HCT116 (cell line): ENCODE measurements at regions not wholly inside any gene's neighbourhood (a gene's known extent, or its start where the extent isn't known, plus 50 kb on each side); places are given as distances from the start of the nearest gene placed in this dataset.

Source experiments
- ATAC-seq: fragments of 200-7000 bp; cut with Tn5 transposase; 2 replicates; pipeline ENCODE4 v1.9.1; 2020; ENCODE audit warnings: mild to moderate bottlenecking, moderate library complexity
- BruUV-seq: library from RNA; stranded (reverse); fragments of 400-500 nt; replicated peaks from 2 replicates; lab custom pipeline; 2021; lab: Mats Ljungman, UMichigan
- CTCF ChIA-PET: fragments of 300-600 bp; sonication (Branson Sonifier 250); formaldehyde crosslinking; loops from one replicate; lab custom pipeline; 2021; ENCODE audit warnings: antibody characterized with exemption; lab: Charles Lee
- POLR2A ChIA-PET: fragments of 300-600, 350-600 bp; sonication (Branson Sonifier 250); formaldehyde crosslinking; loops from one replicate; lab custom pipeline; 2021; ENCODE audit warnings: antibody characterized with exemption; lab: Charles Lee
- RAD21 ChIA-PET, 2 experiments: fragments of 300-600 bp; sonication (Branson Sonifier 250); formaldehyde crosslinking; loops; one replicate each; lab custom pipeline; 2023; ENCODE audit warnings: low total read pairs in 2 of 2; ENCODE audit not compliant: uncharacterized antibody in 2 of 2, unreplicated experiment in 2 of 2, low non-redundant PET in 1 of 2; lab: Charles Lee
- DNase-seq: peaks from one replicate; pipeline ENCODE4 v3.0.0-alpha.2; 2010; ENCODE audit warnings: low read depth, low spot score
- H2AFZ ChIP-seq: fragments of 200-600 bp; shearing (Covaris generic), sonication (generic); 2 replicates; pipeline ENCODE4 v1.6.1; 2017; ENCODE audit warnings: low read depth, mixed run types, mixed read lengths, antibody characterized with exemption, low read length; ENCODE audit not compliant: poor library complexity, severe bottlenecking
- H3K27ac ChIP-seq: 2 replicates; pipeline ENCODE4 v1.5.1; 2012; ENCODE audit warnings: low read depth, low read length
- H3K27me3 ChIP-seq: fragments of 200-600 bp; sonication (generic); 2 replicates; pipeline ENCODE4 v1.6.1; 2016; ENCODE audit warnings: mixed run types, low read length, mixed read lengths; ENCODE audit not compliant: insufficient read depth
- H3K36me3 ChIP-seq, 2 experiments: fragments of 200-500 bp in 1 of 2; fragments of 200-600 bp in 1 of 2; sonication (Bioruptor generic) in 1 of 2; sonication (generic) in 1 of 2; 2 replicates each; pipeline versions ENCODE4 v1.5.1 to v1.6.1; 2014 to 2016; ENCODE audit warnings: low read length in 2 of 2, inconsistent platforms in 1 of 2, mixed read lengths in 1 of 2, mixed run types in 1 of 2; ENCODE audit not compliant: insufficient read depth in 2 of 2, control insufficient read depth in 1 of 2
- H3K4me1 ChIP-seq, 2 experiments: fragments of 200-600 bp in 1 of 2; sonication (generic) in 1 of 2; 2 replicates each; pipeline versions ENCODE4 v1.5.1 to v1.6.1; 2012 to 2017; ENCODE audit warnings: low read length in 2 of 2, inconsistent platforms in 1 of 2, mild to moderate bottlenecking in 1 of 2, mixed read lengths in 1 of 2, mixed run types in 1 of 2, moderate library complexity in 1 of 2; ENCODE audit not compliant: insufficient read depth in 2 of 2, control insufficient read depth in 1 of 2
- H3K4me2 ChIP-seq: fragments of 200-600 bp; sonication (generic); 2 replicates; pipeline ENCODE4 v1.6.1; 2017; ENCODE audit warnings: mixed run types, low read length, mixed read lengths
- H3K4me3 ChIP-seq, 2 experiments: fragments of 200-600 bp in 1 of 2; sonication (generic) in 1 of 2; replicated peaks in 1 of 2; 2 replicates each; pipeline ENCODE4 v1.5.1; 2011 to 2016; ENCODE audit warnings: low read length in 2 of 2, control low read depth in 1 of 2, low read depth in 1 of 2, mild to moderate bottlenecking in 1 of 2, mixed read lengths in 1 of 2, mixed run types in 1 of 2
- H3K79me2 ChIP-seq: fragments of 200-600 bp; sonication (generic); 2 replicates; pipeline ENCODE4 v1.6.1; 2017; ENCODE audit warnings: mild to moderate bottlenecking, mixed run types, low read length, moderate library complexity, mixed read lengths; ENCODE audit not compliant: insufficient read depth
- H3K9ac ChIP-seq: fragments of 200-600 bp; sonication (generic); 2 replicates; pipeline ENCODE4 v1.6.1; 2016; ENCODE audit warnings: low read length, mixed read lengths
- H3K9me2 ChIP-seq: fragments of 200-600 bp; sonication (generic), shearing (Covaris generic); 2 replicates; pipeline ENCODE4 v1.6.1; 2017; ENCODE audit warnings: mixed run types, mild to moderate bottlenecking, moderate library complexity; ENCODE audit not compliant: insufficient read depth
- H3K9me3 ChIP-seq, 2 experiments: fragments of 200-500 bp in 1 of 2; fragments of 200-600 bp in 1 of 2; sonication (Bioruptor generic) in 1 of 2; sonication (generic) in 1 of 2; 2 replicates each; pipeline ENCODE4 v1.6.1; 2014 to 2017; ENCODE audit warnings: low read length in 2 of 2, mixed read lengths in 2 of 2, inconsistent platforms in 1 of 2, low read depth in 1 of 2, mild to moderate bottlenecking in 1 of 2, mixed run types in 1 of 2, moderate library complexity in 1 of 2; ENCODE audit not compliant: control insufficient read depth in 1 of 2, insufficient read depth in 1 of 2
- H4K20me1 ChIP-seq: fragments of 200-600 bp; sonication (generic), shearing (Covaris generic); 2 replicates; pipeline ENCODE4 v1.6.1; 2017; ENCODE audit warnings: mixed run types, mild to moderate bottlenecking, moderate library complexity; ENCODE audit not compliant: insufficient read depth
- CBX3 ChIP-seq: IDR thresholded peaks from 2 replicates; pipeline ENCODE4 v1.6.1; 2012; ENCODE audit warnings: low read depth
- CEBPB ChIP-seq: IDR thresholded peaks from 2 replicates; pipeline ENCODE4 v1.6.1; 2012; ENCODE audit warnings: low read depth
- EGR1 ChIP-seq: IDR thresholded peaks from 2 replicates; pipeline ENCODE4 v1.6.1; 2012; ENCODE audit warnings: low read depth
- ELF1 ChIP-seq: IDR thresholded peaks from 2 replicates; pipeline ENCODE4 v1.6.1; 2012; ENCODE audit warnings: low read depth, borderline replicate concordance
- EZH2 ChIP-seq: fragments of 200-600 bp; sonication (generic); IDR thresholded peaks from 2 replicates; pipeline ENCODE4 v1.6.1; 2017; ENCODE audit warnings: antibody characterized with exemption, mixed run types
- EZH2phosphoT487 ChIP-seq: fragments of 200-600 bp; IDR thresholded peaks from 2 replicates; pipeline ENCODE4 v1.6.1; 2018; ENCODE audit warnings: antibody characterized with exemption, borderline replicate concordance
- FOSL1 ChIP-seq: IDR thresholded peaks from 2 replicates; pipeline ENCODE4 v1.6.1; 2012; ENCODE audit warnings: low read depth
- JUND ChIP-seq: IDR thresholded peaks from 2 replicates; pipeline ENCODE4 v1.6.1; 2012
- MAX ChIP-seq: IDR thresholded peaks from 2 replicates; pipeline ENCODE4 v1.6.1; 2012
- POLR2A ChIP-seq: IDR thresholded peaks from 2 replicates; pipeline ENCODE4 v1.7.0; 2011; ENCODE audit warnings: borderline replicate concordance; ENCODE audit not compliant: insufficient read depth, insufficient read length; ENCODE audit errors: extremely low read depth
- POLR2AphosphoS5 ChIP-seq: IDR thresholded peaks from 2 replicates; pipeline ENCODE4 v1.6.1; 2011; ENCODE audit warnings: mild to moderate bottlenecking, low read depth, low read length, moderate library complexity
- RAD21 ChIP-seq: IDR thresholded peaks from 2 replicates; pipeline ENCODE4 v1.6.1; 2012; ENCODE audit warnings: low read depth, mild to moderate bottlenecking
- SIN3A ChIP-seq: IDR thresholded peaks from 2 replicates; pipeline ENCODE4 v1.6.1; 2012; ENCODE audit warnings: low read depth
- SP1 ChIP-seq: IDR thresholded peaks from 2 replicates; pipeline ENCODE4 v1.6.1; 2012; ENCODE audit warnings: low read depth
- SRF ChIP-seq: IDR thresholded peaks from 2 replicates; pipeline ENCODE4 v1.6.1; 2012; ENCODE audit warnings: low read depth
- YY1 ChIP-seq: IDR thresholded peaks from 2 replicates; pipeline ENCODE4 v1.6.1; 2011; ENCODE audit warnings: low read length, low read depth, moderate library complexity, mild to moderate bottlenecking; ENCODE audit not compliant: insufficient replicate concordance; ENCODE audit errors: extremely low read depth
- ZFX ChIP-seq: fragments of 450-650 bp; IDR thresholded peaks from 2 replicates; pipeline ENCODE4 v1.6.1; 2017
- intact Hi-C: fragments of 100-400 bp; cut with micrococcal nuclease; formaldehyde crosslinking; loops from 2 replicates; pipeline ENCODE4 v1.10.0; 2022
- TF ChIP-seq, protein P1 (sequence below): IDR thresholded peaks from 2 replicates; pipeline ENCODE4 v1.6.1; 2012; ENCODE audit warnings: low read depth
- TF ChIP-seq, protein P2 (sequence below), 3 experiments: fragments of 200-600 bp in 1 of 3; sonication (generic) in 1 of 3; IDR thresholded peaks in 2 of 3; conservative IDR thresholded peaks in 1 of 3; 2 replicates each; pipeline ENCODE4 v1.5.1; 2012 to 2017; ENCODE audit warnings: low read depth in 2 of 3, low read length in 2 of 3, antibody characterized with exemption in 1 of 3, borderline replicate concordance in 1 of 3, control low read depth in 1 of 3, mild to moderate bottlenecking in 1 of 3, mixed read lengths in 1 of 3, mixed run types in 1 of 3, moderate library complexity in 1 of 3; ENCODE audit not compliant: insufficient read depth in 1 of 3
- TF ChIP-seq, protein P3 (sequence below): IDR thresholded peaks from 2 replicates; pipeline ENCODE4 v1.6.1; 2012

- Histone ChIP-seq H3K79me2 (no peaks in the 10 kb centered on the region), H3K9ac (no peak overlapping the region), H3K4me1 (no peaks in the 10 kb centered on the region), H3K9me3 (peaks cover 3 to 5% of the 10 kb centered on the region in 2 experiments; a peak in 2 of 4 replicates), H3K27me3 (no peaks in the 10 kb centered on the region), H3K27ac (no peak overlapping the region), H3K9me2 (no peaks in the 10 kb centered on the region), H3K36me3 (no peaks in the 10 kb centered on the region), H3K4me3 (no peak overlapping the region), H3K4me2 (no peak overlapping the region), H4K20me1 (no peaks in the 10 kb centered on the region), H2AFZ (no peak overlapping the region)
- intact Hi-C loops, result no loop called here
- BruUV-seq, result no TSS peak
- ATAC-seq, result no peak
- TF ChIP-seq ELF1 (no peak), FOSL1 (no peak), CBX3 (no peak), RAD21 (no peak), SRF (no peak), JUND (no peak), YY1 (no peak), EGR1 (no peak), MAX (no peak), ZFX (no peak), SIN3A (no peak), POLR2A (no peak), SP1 (no peak), POLR2AphosphoS5 (no peak), CEBPB (no peak), EZH2 (no peak), EZH2phosphoT487 (no peak)
- TF ChIP-seq, protein P1, sequence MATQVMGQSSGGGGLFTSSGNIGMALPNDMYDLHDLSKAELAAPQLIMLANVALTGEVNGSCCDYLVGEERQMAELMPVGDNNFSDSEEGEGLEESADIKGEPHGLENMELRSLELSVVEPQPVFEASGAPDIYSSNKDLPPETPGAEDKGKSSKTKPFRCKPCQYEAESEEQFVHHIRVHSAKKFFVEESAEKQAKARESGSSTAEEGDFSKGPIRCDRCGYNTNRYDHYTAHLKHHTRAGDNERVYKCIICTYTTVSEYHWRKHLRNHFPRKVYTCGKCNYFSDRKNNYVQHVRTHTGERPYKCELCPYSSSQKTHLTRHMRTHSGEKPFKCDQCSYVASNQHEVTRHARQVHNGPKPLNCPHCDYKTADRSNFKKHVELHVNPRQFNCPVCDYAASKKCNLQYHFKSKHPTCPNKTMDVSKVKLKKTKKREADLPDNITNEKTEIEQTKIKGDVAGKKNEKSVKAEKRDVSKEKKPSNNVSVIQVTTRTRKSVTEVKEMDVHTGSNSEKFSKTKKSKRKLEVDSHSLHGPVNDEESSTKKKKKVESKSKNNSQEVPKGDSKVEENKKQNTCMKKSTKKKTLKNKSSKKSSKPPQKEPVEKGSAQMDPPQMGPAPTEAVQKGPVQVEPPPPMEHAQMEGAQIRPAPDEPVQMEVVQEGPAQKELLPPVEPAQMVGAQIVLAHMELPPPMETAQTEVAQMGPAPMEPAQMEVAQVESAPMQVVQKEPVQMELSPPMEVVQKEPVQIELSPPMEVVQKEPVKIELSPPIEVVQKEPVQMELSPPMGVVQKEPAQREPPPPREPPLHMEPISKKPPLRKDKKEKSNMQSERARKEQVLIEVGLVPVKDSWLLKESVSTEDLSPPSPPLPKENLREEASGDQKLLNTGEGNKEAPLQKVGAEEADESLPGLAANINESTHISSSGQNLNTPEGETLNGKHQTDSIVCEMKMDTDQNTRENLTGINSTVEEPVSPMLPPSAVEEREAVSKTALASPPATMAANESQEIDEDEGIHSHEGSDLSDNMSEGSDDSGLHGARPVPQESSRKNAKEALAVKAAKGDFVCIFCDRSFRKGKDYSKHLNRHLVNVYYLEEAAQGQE, result no peak
- TF ChIP-seq, protein P2, sequence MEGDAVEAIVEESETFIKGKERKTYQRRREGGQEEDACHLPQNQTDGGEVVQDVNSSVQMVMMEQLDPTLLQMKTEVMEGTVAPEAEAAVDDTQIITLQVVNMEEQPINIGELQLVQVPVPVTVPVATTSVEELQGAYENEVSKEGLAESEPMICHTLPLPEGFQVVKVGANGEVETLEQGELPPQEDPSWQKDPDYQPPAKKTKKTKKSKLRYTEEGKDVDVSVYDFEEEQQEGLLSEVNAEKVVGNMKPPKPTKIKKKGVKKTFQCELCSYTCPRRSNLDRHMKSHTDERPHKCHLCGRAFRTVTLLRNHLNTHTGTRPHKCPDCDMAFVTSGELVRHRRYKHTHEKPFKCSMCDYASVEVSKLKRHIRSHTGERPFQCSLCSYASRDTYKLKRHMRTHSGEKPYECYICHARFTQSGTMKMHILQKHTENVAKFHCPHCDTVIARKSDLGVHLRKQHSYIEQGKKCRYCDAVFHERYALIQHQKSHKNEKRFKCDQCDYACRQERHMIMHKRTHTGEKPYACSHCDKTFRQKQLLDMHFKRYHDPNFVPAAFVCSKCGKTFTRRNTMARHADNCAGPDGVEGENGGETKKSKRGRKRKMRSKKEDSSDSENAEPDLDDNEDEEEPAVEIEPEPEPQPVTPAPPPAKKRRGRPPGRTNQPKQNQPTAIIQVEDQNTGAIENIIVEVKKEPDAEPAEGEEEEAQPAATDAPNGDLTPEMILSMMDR (IDR thresholded peaks at IDR 0.05 in 2 of 3, conservative IDR thresholded peaks at IDR 0.05 in 1 of 3; ENCODE audit: borderline replicate concordance in 1 of 3, insufficient read depth in 1 of 3, low read depth in 2 of 3, low read length in 2 of 3), result no peak
- TF ChIP-seq, protein P3, sequence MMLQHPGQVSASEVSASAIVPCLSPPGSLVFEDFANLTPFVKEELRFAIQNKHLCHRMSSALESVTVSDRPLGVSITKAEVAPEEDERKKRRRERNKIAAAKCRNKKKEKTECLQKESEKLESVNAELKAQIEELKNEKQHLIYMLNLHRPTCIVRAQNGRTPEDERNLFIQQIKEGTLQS, result no peak
- no peak for DNase-seq
- POLR2A ChIA-PET, result no interaction called here
- CTCF ChIA-PET, result no interaction called here
- RAD21 ChIA-PET, result no interaction called here
These were observed 455.4 kb upstream of the GYPC start for GRCh38 chr2:126200538-126200937.
